ENCODE measurements at regions not wholly inside any gene's neighbourhood (a gene's known extent, or its start where the extent isn't known, plus 50 kb on each side); places are given as distances from the start of the nearest gene placed in this dataset.

- Mint-ChIP-seq H3K36me3 (ENCODE audit: low read depth) (no peaks in the 10 kb centered on the region), H3K27me3 (ENCODE audit: insufficient read depth, low read depth, poor library complexity) (no peaks in the 10 kb centered on the region), H3K9me3 (no peaks in the 10 kb centered on the region), H3K27ac (no peak overlapping the region), H3K4me3 (no peak overlapping the region), H3K4me1 (no peaks in the 10 kb centered on the region)
- H3K27ac ChIP-seq (ENCODE audit: low read depth): no peak overlapping the region
- no peak overlapping the region for H3K4me3 ChIP-seq
- H3K4me2 ChIP-seq: no peak overlapping the region
- H3K79me2 ChIP-seq (replicated peaks; ENCODE audit: insufficient read depth): no peaks in the 10 kb centered on the region
- H3K9me2 ChIP-seq (ENCODE audit: insufficient read depth): 0 out of 2 replicates have a peak, but pooled peaks cover 3% of the 10 kb centered on the region
- H3K4me1 ChIP-seq (ENCODE audit: insufficient read depth): no peaks in the 10 kb centered on the region
- ATAC-seq (no peak), DNase-seq (ENCODE audit: low spot score) (no peak)
- no peak for TF ChIP-seq REST (IDR thresholded peaks at IDR 0.05; ENCODE audit: unreplicated experiment)
- TF ChIP-seq JUNB (IDR thresholded peaks at IDR 0.05; ENCODE audit: unreplicated experiment): no peak
- no peak for TF ChIP-seq POLR2AphosphoS5 (IDR thresholded peaks at IDR 0.05; ENCODE audit: low read depth)
- no peaks in the 10 kb centered on the region for H3F3A ChIP-seq (replicated peaks; ENCODE audit: low read depth)
- no peak overlapping the region for H2AFZ ChIP-seq
- no peaks in the 10 kb centered on the region for H3K36me3 ChIP-seq (ENCODE audit: insufficient read depth)
- H3K27me3 ChIP-seq (ENCODE audit: insufficient read depth): no peaks in the 10 kb centered on the region
- H4K20me1 ChIP-seq (replicated peaks; ENCODE audit: insufficient read depth): no peaks in the 10 kb centered on the region
Observed at GRCh38 chr4:12716896-12717295, 767.2 kb downstream of the RAB28 start.

GRCh38 chr4:12712648-12713339 is 771.3 kb downstream of the RAB28 start:
- no peaks in the 10 kb centered on the region for H3K4me1 ChIP-seq (ENCODE audit: insufficient read depth)
- Mint-ChIP-seq H3K4me3 (no peak overlapping the region), H3K36me3 (ENCODE audit: low read depth) (no peaks in the 10 kb centered on the region), H3K4me1 (no peaks in the 10 kb centered on the region), H3K27me3 (ENCODE audit: insufficient read depth, low read depth, poor library complexity) (no peaks in the 10 kb centered on the region), H3K9me3 (no peaks in the 10 kb centered on the region), H3K27ac (no peak overlapping the region)
- H3K79me2 ChIP-seq (replicated peaks; ENCODE audit: insufficient read depth): no peaks in the 10 kb centered on the region
- no peaks in the 10 kb centered on the region for H3F3A ChIP-seq (replicated peaks; ENCODE audit: low read depth)
- ATAC-seq: no peak
- no peak for DNase-seq (ENCODE audit: low spot score)
- H3K27me3 ChIP-seq (ENCODE audit: insufficient read depth): no peaks in the 10 kb centered on the region
- no peak overlapping the region for H2AFZ ChIP-seq
- no peak overlapping the region for H3K4me3 ChIP-seq
- H3K36me3 ChIP-seq (ENCODE audit: insufficient read depth): no peaks in the 10 kb centered on the region
- H3K4me2 ChIP-seq: no peak overlapping the region
- H3K9me2 ChIP-seq (ENCODE audit: insufficient read depth): 0 out of 2 replicates have a peak, but pooled peaks cover 3% of the 10 kb centered on the region
- H4K20me1 ChIP-seq (replicated peaks; ENCODE audit: insufficient read depth): no peaks in the 10 kb centered on the region
- TF ChIP-seq, protein P1, sequence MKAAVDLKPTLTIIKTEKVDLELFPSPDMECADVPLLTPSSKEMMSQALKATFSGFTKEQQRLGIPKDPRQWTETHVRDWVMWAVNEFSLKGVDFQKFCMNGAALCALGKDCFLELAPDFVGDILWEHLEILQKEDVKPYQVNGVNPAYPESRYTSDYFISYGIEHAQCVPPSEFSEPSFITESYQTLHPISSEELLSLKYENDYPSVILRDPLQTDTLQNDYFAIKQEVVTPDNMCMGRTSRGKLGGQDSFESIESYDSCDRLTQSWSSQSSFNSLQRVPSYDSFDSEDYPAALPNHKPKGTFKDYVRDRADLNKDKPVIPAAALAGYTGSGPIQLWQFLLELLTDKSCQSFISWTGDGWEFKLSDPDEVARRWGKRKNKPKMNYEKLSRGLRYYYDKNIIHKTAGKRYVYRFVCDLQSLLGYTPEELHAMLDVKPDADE (IDR thresholded peaks at IDR 0.05): no peak
- TF ChIP-seq CREB1 (CRISPR knock-in tag; IDR thresholded peaks at IDR 0.05; ENCODE audit: low read depth): no peak
- TF ChIP-seq REST (IDR thresholded peaks at IDR 0.05; ENCODE audit: unreplicated experiment): no peak
- TF ChIP-seq ZNF114 (CRISPR knock-in tag; IDR thresholded peaks at IDR 0.05): no peak
- TF ChIP-seq, protein P2, sequence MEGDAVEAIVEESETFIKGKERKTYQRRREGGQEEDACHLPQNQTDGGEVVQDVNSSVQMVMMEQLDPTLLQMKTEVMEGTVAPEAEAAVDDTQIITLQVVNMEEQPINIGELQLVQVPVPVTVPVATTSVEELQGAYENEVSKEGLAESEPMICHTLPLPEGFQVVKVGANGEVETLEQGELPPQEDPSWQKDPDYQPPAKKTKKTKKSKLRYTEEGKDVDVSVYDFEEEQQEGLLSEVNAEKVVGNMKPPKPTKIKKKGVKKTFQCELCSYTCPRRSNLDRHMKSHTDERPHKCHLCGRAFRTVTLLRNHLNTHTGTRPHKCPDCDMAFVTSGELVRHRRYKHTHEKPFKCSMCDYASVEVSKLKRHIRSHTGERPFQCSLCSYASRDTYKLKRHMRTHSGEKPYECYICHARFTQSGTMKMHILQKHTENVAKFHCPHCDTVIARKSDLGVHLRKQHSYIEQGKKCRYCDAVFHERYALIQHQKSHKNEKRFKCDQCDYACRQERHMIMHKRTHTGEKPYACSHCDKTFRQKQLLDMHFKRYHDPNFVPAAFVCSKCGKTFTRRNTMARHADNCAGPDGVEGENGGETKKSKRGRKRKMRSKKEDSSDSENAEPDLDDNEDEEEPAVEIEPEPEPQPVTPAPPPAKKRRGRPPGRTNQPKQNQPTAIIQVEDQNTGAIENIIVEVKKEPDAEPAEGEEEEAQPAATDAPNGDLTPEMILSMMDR (conservative IDR thresholded peaks at IDR 0.05; ENCODE audit: low read depth in 2 of 2): no peak
- no peak for TF ChIP-seq STAT1 (IDR thresholded peaks at IDR 0.05; ENCODE audit: unreplicated experiment)
- TF ChIP-seq JUNB (IDR thresholded peaks at IDR 0.05; ENCODE audit: unreplicated experiment): no peak
- no peak for TF ChIP-seq ZNF331 (CRISPR knock-in tag; IDR thresholded peaks at IDR 0.05; ENCODE audit: low read depth)
- TF ChIP-seq POLR2AphosphoS5 (IDR thresholded peaks at IDR 0.05; ENCODE audit: low read depth): no peak
- H3K27ac ChIP-seq (ENCODE audit: low read depth): no peak overlapping the region
